ENCODE measurements at regions not wholly inside any gene's neighbourhood (a gene's known extent, or its start where the extent isn't known, plus 50 kb on each side); places are given as distances from the start of the nearest gene placed in this dataset.

DNA sequence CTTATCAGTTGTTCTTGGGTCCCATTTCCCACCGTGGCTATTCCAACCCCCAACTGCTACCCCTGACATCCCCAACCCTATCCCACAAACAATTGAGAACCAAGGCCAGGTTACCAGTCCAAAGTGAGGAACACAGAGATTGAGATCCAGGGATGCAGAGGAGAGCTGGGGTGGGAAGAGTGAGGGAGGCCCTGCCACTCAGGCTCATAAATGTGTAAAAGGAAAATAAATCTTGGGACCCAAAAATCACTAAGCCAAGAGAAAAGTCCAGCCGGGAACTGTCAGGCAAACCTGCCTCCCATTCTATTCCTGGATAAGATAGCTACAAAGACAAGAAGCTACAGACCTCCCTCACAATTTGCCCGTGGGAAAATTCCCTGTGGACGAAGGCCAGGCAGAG is 101.1 kb upstream of the DLG1 start:
- no peak for DNase-seq (ENCODE audit: low spot score)
- Histone ChIP-seq H3K27ac (no peak overlapping the region), H3K27me3 (no peaks in the 10 kb centered on the region), H3F3A (ENCODE audit: low read depth) (no peaks in the 10 kb centered on the region), H3K9me3 (ENCODE audit: low read depth) (no peaks in the 10 kb centered on the region), H3K79me2 (ENCODE audit: low read depth) (no peaks in the 10 kb centered on the region), H2AFZ (replicated peaks) (no peak overlapping the region), H3K9ac (no peak overlapping the region), H3K36me3 (no peaks in the 10 kb centered on the region), H3K4me2 (no peak overlapping the region), H3K4me1 (no peaks in the 10 kb centered on the region), H4K20me1 (ENCODE audit: low read depth) (no peaks in the 10 kb centered on the region), H3K4me3 (no peak overlapping the region)
- Mint-ChIP-seq H3K4me3 (no peak overlapping the region), H3K27ac (no peak overlapping the region), H3K9me3 (no peaks in the 10 kb centered on the region), H3K36me3 (no peaks in the 10 kb centered on the region), H3K27me3 (ENCODE audit: insufficient read depth, low read depth) (peaks cover 5% of the 10 kb centered on the region), H3K4me1 (no peaks in the 10 kb centered on the region)
- TF ChIP-seq EZH2 (IDR thresholded peaks at IDR 0.05) (no peak), EZH2phosphoT487 (IDR thresholded peaks at IDR 0.05) (no peak)
- TF ChIP-seq, protein P1, sequence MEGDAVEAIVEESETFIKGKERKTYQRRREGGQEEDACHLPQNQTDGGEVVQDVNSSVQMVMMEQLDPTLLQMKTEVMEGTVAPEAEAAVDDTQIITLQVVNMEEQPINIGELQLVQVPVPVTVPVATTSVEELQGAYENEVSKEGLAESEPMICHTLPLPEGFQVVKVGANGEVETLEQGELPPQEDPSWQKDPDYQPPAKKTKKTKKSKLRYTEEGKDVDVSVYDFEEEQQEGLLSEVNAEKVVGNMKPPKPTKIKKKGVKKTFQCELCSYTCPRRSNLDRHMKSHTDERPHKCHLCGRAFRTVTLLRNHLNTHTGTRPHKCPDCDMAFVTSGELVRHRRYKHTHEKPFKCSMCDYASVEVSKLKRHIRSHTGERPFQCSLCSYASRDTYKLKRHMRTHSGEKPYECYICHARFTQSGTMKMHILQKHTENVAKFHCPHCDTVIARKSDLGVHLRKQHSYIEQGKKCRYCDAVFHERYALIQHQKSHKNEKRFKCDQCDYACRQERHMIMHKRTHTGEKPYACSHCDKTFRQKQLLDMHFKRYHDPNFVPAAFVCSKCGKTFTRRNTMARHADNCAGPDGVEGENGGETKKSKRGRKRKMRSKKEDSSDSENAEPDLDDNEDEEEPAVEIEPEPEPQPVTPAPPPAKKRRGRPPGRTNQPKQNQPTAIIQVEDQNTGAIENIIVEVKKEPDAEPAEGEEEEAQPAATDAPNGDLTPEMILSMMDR (IDR thresholded peaks at IDR 0.05), result no peak

DNA sequence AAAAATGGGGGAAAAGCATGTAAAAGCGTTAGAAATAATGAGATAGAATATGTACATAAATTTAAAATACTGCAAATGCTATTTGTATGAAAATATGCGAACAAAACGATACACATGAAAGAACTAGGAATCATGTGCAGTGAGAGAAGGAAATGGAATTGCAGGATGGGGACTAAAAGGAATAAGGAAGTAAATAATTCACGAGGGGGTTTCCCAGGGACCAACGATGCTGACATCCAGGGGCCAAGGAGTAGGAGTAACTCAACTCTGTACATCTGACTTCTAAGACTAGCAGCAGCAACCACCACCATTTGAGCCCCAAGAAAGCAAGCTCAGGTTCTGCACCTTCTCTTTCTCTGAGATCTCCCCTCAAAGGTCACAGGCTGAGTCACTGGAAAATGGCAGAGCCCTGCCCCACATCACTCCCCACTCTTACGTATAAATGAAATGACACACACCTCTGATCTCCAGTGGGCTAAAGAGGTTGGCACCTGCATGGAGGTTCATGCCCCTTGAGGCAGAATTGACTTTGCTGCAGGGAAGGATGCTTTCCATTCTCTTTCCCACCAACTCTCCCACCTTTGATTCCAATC is 100.0 kb upstream of the DLG1 start:
- H3K9ac ChIP-seq, result no peak overlapping the region
- no peaks in the 10 kb centered on the region for H3K9me3 ChIP-seq (ENCODE audit: low read depth)
- Mint-ChIP-seq H3K36me3 (no peaks in the 10 kb centered on the region), H3K9me3 (no peaks in the 10 kb centered on the region), H3K4me3 (no peak overlapping the region), H3K4me1 (peaks cover 3% of the 10 kb centered on the region), H3K27ac (no peak overlapping the region), H3K27me3 (ENCODE audit: insufficient read depth, low read depth) (peaks cover 5% of the 10 kb centered on the region)
- H3K27me3 ChIP-seq, result no peaks in the 10 kb centered on the region
- no peak overlapping the region for H3K4me3 ChIP-seq
- TF ChIP-seq EZH2phosphoT487 (IDR thresholded peaks at IDR 0.05) (no peak), EZH2 (IDR thresholded peaks at IDR 0.05) (no peak)
- TF ChIP-seq, protein P1 (IDR thresholded peaks at IDR 0.05), result no peak
- H3K79me2 ChIP-seq (ENCODE audit: low read depth), result no peaks in the 10 kb centered on the region
- DNase-seq (ENCODE audit: low spot score), result no peak
- no peak overlapping the region for H3K4me2 ChIP-seq
- no peaks in the 10 kb centered on the region for H3K36me3 ChIP-seq
- no peaks in the 10 kb centered on the region for H3F3A ChIP-seq (ENCODE audit: low read depth)
- H4K20me1 ChIP-seq (ENCODE audit: low read depth), result no peaks in the 10 kb centered on the region
- H3K27ac ChIP-seq, result no peak overlapping the region
- no peaks in the 10 kb centered on the region for H3K4me1 ChIP-seq
- H2AFZ ChIP-seq (replicated peaks), result no peak overlapping the region

DNA sequence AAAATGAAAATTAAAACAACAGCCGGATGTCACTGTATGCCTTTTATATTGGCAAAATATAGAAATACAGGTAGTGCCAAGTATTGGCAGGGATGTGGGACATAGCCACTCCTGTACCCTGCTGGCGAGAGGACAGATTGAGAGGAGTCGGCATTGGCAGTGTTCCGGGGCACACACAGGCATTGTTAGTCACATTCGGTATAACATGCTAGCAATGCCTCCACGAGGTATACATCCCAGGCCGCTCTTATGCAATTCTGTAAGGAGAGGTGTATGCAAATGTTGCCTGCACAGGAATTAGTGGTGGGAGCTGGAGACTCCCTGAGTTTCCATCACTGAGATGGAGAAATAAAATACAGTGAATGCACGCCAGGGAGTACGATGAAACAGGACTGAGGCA is 99.4 kb upstream of the DLG1 start:
- Mint-ChIP-seq H3K9me3 (no peaks in the 10 kb centered on the region), H3K4me3 (no peak overlapping the region), H3K27ac (no peak overlapping the region), H3K4me1 (peaks cover 7% of the 10 kb centered on the region), H3K36me3 (no peaks in the 10 kb centered on the region), H3K27me3 (ENCODE audit: insufficient read depth, low read depth) (peaks cover 3% of the 10 kb centered on the region)
- Histone ChIP-seq H3K27ac (no peak overlapping the region), H3K79me2 (ENCODE audit: low read depth) (no peaks in the 10 kb centered on the region), H3K9ac (no peak overlapping the region), H3K4me2 (no peak overlapping the region), H3F3A (ENCODE audit: low read depth) (no peaks in the 10 kb centered on the region), H3K36me3 (no peaks in the 10 kb centered on the region), H3K4me1 (no peaks in the 10 kb centered on the region), H2AFZ (replicated peaks) (no peak overlapping the region), H3K27me3 (no peaks in the 10 kb centered on the region), H3K9me3 (ENCODE audit: low read depth) (no peaks in the 10 kb centered on the region), H4K20me1 (ENCODE audit: low read depth) (no peaks in the 10 kb centered on the region), H3K4me3 (no peak overlapping the region)
- no peak for DNase-seq (ENCODE audit: low spot score)
- TF ChIP-seq EZH2 (IDR thresholded peaks at IDR 0.05), result no peak
- no peak for TF ChIP-seq EZH2phosphoT487 (IDR thresholded peaks at IDR 0.05)
- TF ChIP-seq, protein P1 (IDR thresholded peaks at IDR 0.05), result no peak

Measured in neural progenitor cell (in vitro differentiated cells).